Fibroblast of skin of right quadriceps (primary cell): ENCODE measurements at regions not wholly inside any gene's neighbourhood (a gene's known extent, or its start where the extent isn't known, plus 50 kb on each side); places are given as distances from the start of the nearest gene placed in this dataset.
"Not testable (repeated sequence)": the region's sequence is repeated elsewhere in the genome, so short reads cannot be mapped to it uniquely, and the experiment has no call there.

Source experiments
- DNase-seq: peaks from one replicate; pipeline ENCODE4 v3.0.0-alpha.2; 2013

DNA sequence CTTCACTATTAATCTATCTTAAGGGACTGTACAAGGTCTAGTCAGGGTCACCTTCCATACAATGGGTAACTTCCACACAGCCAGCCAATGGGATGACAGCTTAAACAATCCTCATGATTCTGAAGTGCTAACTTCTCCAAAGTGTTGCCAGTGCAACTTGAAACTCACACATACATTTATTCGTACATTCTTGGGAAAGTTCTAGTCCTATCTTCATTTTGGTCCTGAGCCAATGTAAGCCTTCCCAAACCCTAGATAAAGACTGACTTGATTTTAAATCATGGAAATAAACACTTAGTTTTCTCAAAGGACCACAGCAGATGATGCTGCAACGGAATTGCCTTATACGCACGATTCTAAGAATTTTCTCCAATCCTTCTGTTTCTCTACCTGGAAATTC lies 117.5 kb upstream of the COL1A2 start:
- no peak for DNase-seq

GRCh38 chr7:94280851-94281250 lies 113.8 kb upstream of the COL1A2 start:
- DNase-seq: no peak

DNA sequence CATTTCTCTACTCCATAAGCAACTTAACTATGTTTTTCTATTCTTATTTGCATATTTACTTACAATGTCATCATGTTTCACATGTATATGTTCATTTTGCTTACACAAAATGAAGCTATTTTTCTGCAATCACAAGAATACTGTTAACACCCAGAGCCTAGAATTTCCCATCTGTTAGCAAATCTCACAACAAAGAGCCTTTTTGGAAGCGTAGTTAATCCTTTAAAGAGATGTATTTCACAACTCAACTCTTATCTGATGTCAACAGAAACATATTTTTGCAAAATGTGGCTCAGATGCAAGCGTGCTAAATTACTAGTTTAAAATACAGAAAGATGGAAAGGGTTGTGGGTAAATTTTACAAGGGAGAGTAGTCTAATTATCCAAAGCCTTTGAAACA lies 110.6 kb upstream of the COL1A2 start:
- no peak for DNase-seq

DNA sequence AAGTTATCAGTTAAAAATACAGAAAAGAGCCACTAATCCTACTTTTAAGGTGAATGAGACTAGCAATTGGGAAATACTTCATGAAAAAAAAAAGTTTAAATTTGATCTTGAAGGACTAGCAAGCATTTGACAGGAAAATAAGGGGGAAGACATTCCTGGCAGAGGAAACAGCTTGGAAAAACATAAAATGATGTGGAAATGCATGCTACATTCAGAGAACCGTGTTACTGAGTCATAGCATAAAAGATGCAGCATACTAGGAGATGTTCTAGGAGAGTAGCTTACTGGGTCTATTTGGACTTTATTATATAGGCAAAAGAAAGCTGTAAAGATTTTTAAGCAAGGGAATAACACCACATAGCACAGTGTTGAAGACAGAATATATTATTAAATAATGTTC lies 108.6 kb upstream of the COL1A2 start:
- DNase-seq: no peak

- no peak for DNase-seq
These were observed 106.6 kb upstream of the COL1A2 start for GRCh38 chr7:94288096-94288495.

- DNase-seq: peak; percentile 87
These were observed 105.6 kb upstream of the COL1A2 start for GRCh38 chr7:94289071-94289470.

GRCh38 chr7:94294471-94295131 lies 100.1 kb upstream of the COL1A2 start:
- no peak for DNase-seq

- peak; percentile 89 for DNase-seq
These were observed 98.8 kb upstream of the COL1A2 start for GRCh38 chr7:94295850-94296249.

GRCh38 chr7:94296881-94297280 lies 97.8 kb upstream of the COL1A2 start:
- no peak for DNase-seq

- peak; percentile 99 for DNase-seq
These were observed 97.3 kb upstream of the COL1A2 start for GRCh38 chr7:94297397-94297838.

DNA sequence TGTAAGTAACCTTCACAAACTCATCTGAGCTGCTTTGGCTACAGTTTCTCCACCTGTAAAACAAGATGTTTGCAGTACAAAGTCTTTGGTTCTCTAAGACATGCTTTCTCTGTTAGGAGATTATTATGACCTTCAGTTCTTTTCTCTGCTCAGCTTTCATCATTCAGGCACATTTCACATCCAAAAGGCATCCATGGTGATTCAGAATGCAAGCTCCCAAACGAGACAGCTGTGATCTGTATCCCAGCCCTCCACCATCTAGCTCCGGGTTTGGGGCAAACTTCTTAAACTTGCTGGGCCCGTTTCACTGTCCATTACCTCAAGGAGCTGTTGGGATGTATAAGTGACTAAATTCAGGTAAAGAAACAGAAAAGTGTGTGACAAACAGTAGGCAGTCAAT lies 95.8 kb upstream of the COL1A2 start:
- peak; percentile 83 for DNase-seq

- DNase-seq: no peak
These were observed 94.4 kb upstream of the COL1A2 start for GRCh38 chr7:94300176-94300835.

- DNase-seq: peak; percentile 98
These were observed 93.6 kb upstream of the COL1A2 start for GRCh38 chr7:94301024-94301586.

GRCh38 chr7:94303118-94303517 lies 91.6 kb upstream of the COL1A2 start:
- no peak for DNase-seq

- peak; percentile 87 for DNase-seq
These were observed 91.0 kb upstream of the COL1A2 start for GRCh38 chr7:94303695-94304094.

GRCh38 chr7:94304878-94305277 lies 89.8 kb upstream of the COL1A2 start:
- DNase-seq: no peak

- no peak for DNase-seq
These were observed 88.9 kb upstream of the COL1A2 start for GRCh38 chr7:94305836-94306235.

DNA sequence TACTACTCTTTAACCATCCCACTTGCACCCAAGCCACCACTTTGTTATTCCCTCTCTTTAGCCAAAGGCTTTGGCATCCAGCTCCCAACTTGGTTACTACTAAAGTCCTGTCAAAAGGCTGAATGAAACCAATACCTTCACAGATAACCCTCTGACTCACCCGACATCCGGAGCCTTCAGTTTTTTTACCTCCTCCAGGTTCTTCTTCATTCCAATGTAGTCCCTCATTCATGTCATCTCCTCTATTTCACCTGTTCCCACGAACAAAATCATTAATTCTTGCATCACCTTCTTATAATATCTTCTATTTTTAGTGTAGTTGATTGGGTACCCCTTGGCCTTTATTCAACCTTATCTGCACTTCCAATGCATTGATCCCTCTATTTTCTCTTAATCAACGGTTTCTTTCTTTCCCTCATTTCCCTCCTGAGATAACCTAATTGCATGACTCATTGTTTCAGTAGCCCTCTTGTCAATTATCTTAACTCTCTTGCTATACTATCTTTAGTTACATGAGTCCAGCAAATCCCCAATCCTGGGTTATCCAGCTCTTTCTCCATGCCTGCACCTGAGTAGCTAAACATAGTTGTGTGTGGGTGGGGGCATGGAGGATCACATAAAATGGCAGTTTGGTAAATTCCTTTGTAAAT lies 87.2 kb upstream of the COL1A2 start:
- DNase-seq: no peak

- no peak for DNase-seq
These were observed 83.2 kb upstream of the COL1A2 start for GRCh38 chr7:94311515-94311914.

DNA sequence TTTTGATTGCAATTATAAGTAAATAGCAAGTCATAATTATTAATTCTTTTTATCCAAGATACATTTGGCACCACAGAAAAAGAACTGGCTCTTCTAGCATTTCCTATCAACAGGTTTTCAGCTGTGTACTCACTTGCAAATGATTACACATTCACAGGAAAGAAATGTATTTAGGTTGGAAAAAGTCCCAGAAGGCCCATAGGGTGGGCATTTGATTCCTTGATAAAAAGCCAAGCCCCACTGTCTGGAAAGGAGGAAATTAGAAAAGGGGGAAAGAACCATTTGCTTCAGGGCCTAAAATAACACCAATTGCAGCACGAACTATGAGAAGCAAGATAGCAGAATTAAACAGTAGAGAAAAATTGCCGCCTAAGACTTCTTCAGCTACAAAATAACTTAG lies 80.8 kb upstream of the COL1A2 start:
- peak; percentile 81 for DNase-seq

DNA sequence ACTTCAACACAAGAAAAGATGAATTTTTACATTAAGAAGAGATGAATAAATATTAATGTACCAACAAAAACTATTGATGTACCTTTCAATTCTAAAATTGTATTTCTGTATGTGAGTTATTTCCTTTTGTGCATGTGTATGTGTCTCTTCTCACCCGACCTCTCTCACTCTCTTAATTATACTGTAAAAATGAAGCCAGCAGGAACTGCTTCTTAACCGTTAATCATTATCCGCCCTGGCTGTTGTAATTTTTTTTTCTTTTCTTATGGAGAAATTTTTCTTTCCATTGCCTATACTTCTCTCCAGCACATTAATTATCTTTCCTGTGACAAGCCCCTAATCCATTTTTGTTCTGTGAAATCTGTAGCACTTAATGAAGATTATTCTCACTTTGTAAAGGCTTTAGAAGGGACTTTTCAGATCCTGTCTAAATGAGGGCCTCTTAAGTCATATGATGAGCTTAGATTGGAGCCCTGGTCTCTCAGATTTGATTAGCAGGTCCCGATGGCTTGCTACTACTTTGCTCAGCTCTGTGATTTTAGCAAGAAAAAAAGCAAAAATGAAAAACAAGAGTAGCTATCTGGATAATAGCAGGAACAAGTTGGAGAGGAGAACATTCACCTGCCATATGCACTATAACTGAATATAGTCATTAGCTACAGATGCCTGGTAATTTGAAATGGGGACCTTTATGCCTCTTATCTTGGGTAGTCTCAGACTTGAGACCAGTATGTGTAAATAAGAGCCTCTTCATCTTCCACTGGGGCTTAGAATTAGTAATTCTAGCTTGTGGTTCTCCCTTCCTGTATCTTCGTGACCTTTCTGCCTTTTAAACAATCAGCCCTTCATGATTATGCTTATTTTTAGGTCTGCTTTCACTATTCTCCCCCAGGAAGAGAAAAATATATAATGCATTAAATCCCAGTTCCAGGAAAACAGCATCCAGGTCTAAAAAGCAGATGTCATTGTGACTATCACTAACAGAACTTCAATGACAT lies 80.0 kb upstream of the COL1A2 start:
- DNase-seq: no peak

GRCh38 chr7:94321138-94321537 lies 73.6 kb upstream of the COL1A2 start:
- DNase-seq: not testable (repeated sequence)

- DNase-seq: no peak
These were observed 70.9 kb upstream of the COL1A2 start for GRCh38 chr7:94323844-94324243.
